ENCODE measurements at regions not wholly inside any gene's neighbourhood (a gene's known extent, or its start where the extent isn't known, plus 50 kb on each side); places are given as distances from the start of the nearest gene placed in this dataset.

DNA sequence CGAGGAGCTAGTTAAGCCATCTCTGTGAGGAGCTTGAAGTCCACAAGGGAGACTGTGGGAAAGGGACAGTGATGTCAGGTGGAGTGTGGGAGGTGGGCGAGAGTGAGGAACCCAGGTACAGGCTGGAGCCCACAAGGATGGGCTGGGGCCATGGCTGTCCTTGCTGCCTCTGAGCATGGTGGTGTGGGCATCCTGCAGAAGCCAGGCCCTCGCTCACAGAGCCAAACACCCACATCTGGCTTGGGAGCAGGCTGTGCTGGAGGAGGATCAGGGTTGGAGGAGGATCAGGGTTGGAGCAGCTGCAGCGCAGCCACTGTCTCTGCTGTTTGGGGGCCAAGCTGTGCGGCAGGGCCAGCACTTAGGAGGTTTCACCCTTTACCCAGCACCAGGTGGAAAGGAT lies 58.2 kb upstream of the ENPP7 start:
- Histone ChIP-seq H3K9me3 (ENCODE audit: insufficient read depth, low read depth, low read length) (peaks cover 9% of the 10 kb centered on the region), H3K4me3 (ENCODE audit: insufficient read depth, low read depth, low read length) (no peak overlapping the region), H3K9ac (ENCODE audit: low read length) (no peak overlapping the region), H4K20me1 (ENCODE audit: insufficient read depth, low read length) (no peaks in the 10 kb centered on the region), H3K4me1 (ENCODE audit: insufficient read depth, low read length) (no peaks in the 10 kb centered on the region), H3K27me3 (ENCODE audit: insufficient read depth, low read length) (no peaks in the 10 kb centered on the region), H2AFZ (ENCODE audit: low read depth, low read length) (no peak overlapping the region), H3K27ac (ENCODE audit: low read depth, low read length) (no peak overlapping the region), H3K36me3 (ENCODE audit: insufficient read depth, low read length) (no peaks in the 10 kb centered on the region), H3K4me2 (ENCODE audit: low read length) (no peak overlapping the region), H3K79me2 (ENCODE audit: insufficient read depth, low read length) (no peaks in the 10 kb centered on the region)
- no peak for DNase-seq (ENCODE audit: low read depth)
- Mint-ChIP-seq H3K4me3 (ENCODE audit: unreplicated experiment) (no peak overlapping the region), H3K9me3 (ENCODE audit: unreplicated experiment) (peaks cover 31% of the 10 kb centered on the region), H3K4me1 (ENCODE audit: low read depth, unreplicated experiment) (no peaks in the 10 kb centered on the region), H3K27ac (ENCODE audit: unreplicated experiment) (no peak overlapping the region), H3K27me3 (ENCODE audit: low read depth, unreplicated experiment) (peaks cover 73% of the 10 kb centered on the region), H3K36me3 (ENCODE audit: low read depth, unreplicated experiment) (peaks cover 2% of the 10 kb centered on the region)
- FAIRE-seq, result no peak
- no peak for TF ChIP-seq EZH2 (IDR thresholded peaks at IDR 0.05; ENCODE audit: insufficient read depth, low read length)
- TF ChIP-seq, protein P1, sequence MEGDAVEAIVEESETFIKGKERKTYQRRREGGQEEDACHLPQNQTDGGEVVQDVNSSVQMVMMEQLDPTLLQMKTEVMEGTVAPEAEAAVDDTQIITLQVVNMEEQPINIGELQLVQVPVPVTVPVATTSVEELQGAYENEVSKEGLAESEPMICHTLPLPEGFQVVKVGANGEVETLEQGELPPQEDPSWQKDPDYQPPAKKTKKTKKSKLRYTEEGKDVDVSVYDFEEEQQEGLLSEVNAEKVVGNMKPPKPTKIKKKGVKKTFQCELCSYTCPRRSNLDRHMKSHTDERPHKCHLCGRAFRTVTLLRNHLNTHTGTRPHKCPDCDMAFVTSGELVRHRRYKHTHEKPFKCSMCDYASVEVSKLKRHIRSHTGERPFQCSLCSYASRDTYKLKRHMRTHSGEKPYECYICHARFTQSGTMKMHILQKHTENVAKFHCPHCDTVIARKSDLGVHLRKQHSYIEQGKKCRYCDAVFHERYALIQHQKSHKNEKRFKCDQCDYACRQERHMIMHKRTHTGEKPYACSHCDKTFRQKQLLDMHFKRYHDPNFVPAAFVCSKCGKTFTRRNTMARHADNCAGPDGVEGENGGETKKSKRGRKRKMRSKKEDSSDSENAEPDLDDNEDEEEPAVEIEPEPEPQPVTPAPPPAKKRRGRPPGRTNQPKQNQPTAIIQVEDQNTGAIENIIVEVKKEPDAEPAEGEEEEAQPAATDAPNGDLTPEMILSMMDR (IDR thresholded peaks at IDR 0.05; ENCODE audit: insufficient read depth, low read depth, low read length), result no peak

DNA sequence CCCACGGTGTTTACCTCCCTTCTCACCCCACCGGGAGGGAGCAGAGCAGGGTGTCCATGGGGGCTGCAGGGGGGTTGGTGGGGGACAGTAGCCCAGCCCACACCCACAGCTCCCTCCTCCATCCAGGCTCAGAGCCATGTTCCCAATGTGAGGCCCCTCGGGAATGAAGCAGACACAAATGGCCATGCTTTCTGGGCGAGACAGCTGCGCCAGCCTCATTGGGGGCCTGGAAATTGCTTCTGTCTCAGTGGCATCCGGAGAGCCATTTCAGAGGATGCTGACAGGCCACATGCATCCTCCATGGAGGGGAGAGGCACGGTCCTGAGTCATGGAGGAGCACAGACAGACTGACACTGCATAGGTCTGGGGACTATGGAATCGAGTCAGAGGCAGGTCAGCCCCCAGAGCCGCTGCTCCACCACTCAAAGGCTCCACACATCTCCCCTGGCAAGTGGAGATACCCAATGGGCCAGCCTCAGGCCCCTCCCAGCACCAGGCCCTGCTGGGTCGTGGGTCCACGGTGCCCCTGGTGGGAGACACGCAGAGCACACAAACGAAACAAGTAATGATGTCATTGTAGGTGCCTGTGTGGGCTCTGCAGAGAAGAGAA lies 59.6 kb upstream of the ENPP7 start:
- Histone ChIP-seq H2AFZ (ENCODE audit: low read depth, low read length) (no peak overlapping the region), H3K36me3 (ENCODE audit: insufficient read depth, low read length) (no peaks in the 10 kb centered on the region), H4K20me1 (ENCODE audit: insufficient read depth, low read length) (no peaks in the 10 kb centered on the region), H3K4me1 (ENCODE audit: insufficient read depth, low read length) (no peaks in the 10 kb centered on the region), H3K4me2 (ENCODE audit: low read length) (no peak overlapping the region), H3K27me3 (ENCODE audit: insufficient read depth, low read length) (no peaks in the 10 kb centered on the region), H3K4me3 (ENCODE audit: insufficient read depth, low read depth, low read length) (no peak overlapping the region), H3K79me2 (ENCODE audit: insufficient read depth, low read length) (no peaks in the 10 kb centered on the region), H3K9me3 (ENCODE audit: insufficient read depth, low read depth, low read length) (peaks cover 9% of the 10 kb centered on the region), H3K9ac (ENCODE audit: low read length) (no peak overlapping the region), H3K27ac (ENCODE audit: low read depth, low read length) (no peak overlapping the region)
- FAIRE-seq (no peak), DNase-seq (ENCODE audit: low read depth) (no peak)
- H3K9me3 Mint-ChIP-seq (ENCODE audit: unreplicated experiment), result peaks cover 24% of the 10 kb centered on the region
- H3K4me3 Mint-ChIP-seq (ENCODE audit: unreplicated experiment), result no peak overlapping the region
- H3K27ac Mint-ChIP-seq (ENCODE audit: unreplicated experiment), result no peak overlapping the region
- H3K36me3 Mint-ChIP-seq (ENCODE audit: low read depth, unreplicated experiment), result peaks cover 2% of the 10 kb centered on the region
- peaks cover 67% of the 10 kb centered on the region for H3K27me3 Mint-ChIP-seq (ENCODE audit: low read depth, unreplicated experiment)
- no peaks in the 10 kb centered on the region for H3K4me1 Mint-ChIP-seq (ENCODE audit: low read depth, unreplicated experiment)
- no peak for TF ChIP-seq EZH2 (IDR thresholded peaks at IDR 0.05; ENCODE audit: insufficient read depth, low read length)
- TF ChIP-seq, protein P1 (IDR thresholded peaks at IDR 0.05; ENCODE audit: insufficient read depth, low read depth, low read length), result no peak

DNA sequence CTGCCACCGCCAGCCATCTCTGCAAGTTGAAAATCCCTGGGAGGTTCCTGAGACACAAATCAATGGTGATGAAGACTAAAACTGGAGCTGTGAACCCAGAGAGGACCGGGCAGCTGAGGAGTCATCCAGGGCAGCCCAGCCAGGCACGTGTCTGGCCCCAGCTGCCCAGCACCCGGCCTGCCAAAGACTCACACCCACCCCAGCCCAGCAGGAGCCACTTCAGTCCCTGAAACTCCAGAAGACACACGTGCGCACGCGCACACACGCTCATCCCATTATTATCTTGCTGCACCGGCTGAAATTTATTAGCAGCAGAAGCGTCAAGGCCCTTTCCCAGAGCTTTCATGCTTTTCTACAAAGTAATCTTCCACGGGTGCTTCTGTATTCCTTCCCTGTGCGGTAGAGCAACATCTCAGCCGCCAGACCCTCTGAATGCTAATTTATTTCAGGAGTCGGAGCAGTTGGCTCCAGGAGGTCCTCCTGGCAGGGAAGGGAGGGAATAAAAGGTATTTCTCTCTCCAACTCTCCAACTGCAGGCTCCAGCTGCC lies 59.8 kb upstream of the RBFOX3 start:
- Histone ChIP-seq H3K9me3 (ENCODE audit: insufficient read depth, low read depth, low read length) (peaks cover 9% of the 10 kb centered on the region), H4K20me1 (ENCODE audit: insufficient read depth, low read length) (no peaks in the 10 kb centered on the region), H3K27me3 (ENCODE audit: insufficient read depth, low read length) (no peaks in the 10 kb centered on the region), H3K4me1 (ENCODE audit: insufficient read depth, low read length) (no peaks in the 10 kb centered on the region), H3K4me2 (ENCODE audit: low read length) (no peak overlapping the region), H3K4me3 (ENCODE audit: insufficient read depth, low read depth, low read length) (no peak overlapping the region), H2AFZ (ENCODE audit: low read depth, low read length) (no peak overlapping the region), H3K27ac (ENCODE audit: low read depth, low read length) (no peak overlapping the region), H3K79me2 (ENCODE audit: insufficient read depth, low read length) (no peaks in the 10 kb centered on the region), H3K9ac (ENCODE audit: low read length) (no peak overlapping the region), H3K36me3 (ENCODE audit: insufficient read depth, low read length) (no peaks in the 10 kb centered on the region)
- Mint-ChIP-seq H3K4me3 (ENCODE audit: unreplicated experiment) (no peak overlapping the region), H3K36me3 (ENCODE audit: low read depth, unreplicated experiment) (peaks cover 2% of the 10 kb centered on the region), H3K9me3 (ENCODE audit: unreplicated experiment) (peaks cover 22% of the 10 kb centered on the region), H3K27me3 (ENCODE audit: low read depth, unreplicated experiment) (peaks cover 66% of the 10 kb centered on the region), H3K4me1 (ENCODE audit: low read depth, unreplicated experiment) (no peaks in the 10 kb centered on the region), H3K27ac (ENCODE audit: unreplicated experiment) (no peak overlapping the region)
- TF ChIP-seq, protein P1 (IDR thresholded peaks at IDR 0.05; ENCODE audit: insufficient read depth, low read depth, low read length), result no peak
- no peak for TF ChIP-seq EZH2 (IDR thresholded peaks at IDR 0.05; ENCODE audit: insufficient read depth, low read length)
- no peak for FAIRE-seq
- no peak for DNase-seq (ENCODE audit: low read depth)
